KG1 (cell line): ENCODE measurements at regions not wholly inside any gene's neighbourhood (a gene's known extent, or its start where the extent isn't known, plus 50 kb on each side); places are given as distances from the start of the nearest gene placed in this dataset.

Source experiments
- DNase-seq: peaks from one replicate; lab custom pipeline; 2025; lab: John Stamatoyannopoulos, UW

- DNase-seq = no peak
These were observed 403.7 kb upstream of the SPRED2 start for GRCh38 chr2:65835975-65836549.

GRCh38 chr2:65834771-65835475 lies 402.5 kb upstream of the SPRED2 start:
- DNase-seq = no peak

- no peak for DNase-seq
These were observed 401.7 kb upstream of the SPRED2 start for GRCh38 chr2:65834062-65834461.

- DNase-seq = no peak
These were observed 399.1 kb upstream of the SPRED2 start for GRCh38 chr2:65831509-65831908.

GRCh38 chr2:65826567-65826966 lies 394.2 kb upstream of the SPRED2 start:
- no peak for DNase-seq

GRCh38 chr2:65823511-65823910 lies 391.1 kb upstream of the SPRED2 start:
- DNase-seq = no peak

GRCh38 chr2:65820454-65820853 lies 388.1 kb upstream of the SPRED2 start:
- DNase-seq = no peak

GRCh38 chr2:65819963-65820362 lies 387.6 kb upstream of the SPRED2 start:
- no peak for DNase-seq

GRCh38 chr2:65818873-65819451 lies 386.6 kb upstream of the SPRED2 start:
- no peak for DNase-seq

GRCh38 chr2:65813631-65814173 lies 381.3 kb upstream of the SPRED2 start:
- no peak for DNase-seq

- no peak for DNase-seq
These were observed 380.5 kb upstream of the SPRED2 start for GRCh38 chr2:65812887-65813286.

- DNase-seq = no peak
These were observed 375.5 kb upstream of the SPRED2 start for GRCh38 chr2:65807942-65808341.

- DNase-seq = no peak
These were observed 372.4 kb upstream of the SPRED2 start for GRCh38 chr2:65804777-65805176.

- DNase-seq = no peak
These were observed 370.0 kb upstream of the SPRED2 start for GRCh38 chr2:65802298-65802942.

- no peak for DNase-seq
These were observed 368.6 kb upstream of the SPRED2 start for GRCh38 chr2:65800998-65801397.

GRCh38 chr2:65799141-65799854 lies 366.9 kb upstream of the SPRED2 start:
- no peak for DNase-seq

GRCh38 chr2:65798641-65799040 lies 366.2 kb upstream of the SPRED2 start:
- DNase-seq = no peak

- DNase-seq = no peak
These were observed 362.6 kb upstream of the SPRED2 start for GRCh38 chr2:65794994-65795393.

- DNase-seq = no peak
These were observed 359.1 kb upstream of the SPRED2 start for GRCh38 chr2:65791404-65791975.

- DNase-seq = no peak
These were observed 358.2 kb upstream of the SPRED2 start for GRCh38 chr2:65790676-65790935.

- DNase-seq = no peak
These were observed 357.7 kb upstream of the SPRED2 start for GRCh38 chr2:65789923-65790675.
